ENCODE measurements at regions not wholly inside any gene's neighbourhood (a gene's known extent, or its start where the extent isn't known, plus 50 kb on each side); places are given as distances from the start of the nearest gene placed in this dataset.

DNA sequence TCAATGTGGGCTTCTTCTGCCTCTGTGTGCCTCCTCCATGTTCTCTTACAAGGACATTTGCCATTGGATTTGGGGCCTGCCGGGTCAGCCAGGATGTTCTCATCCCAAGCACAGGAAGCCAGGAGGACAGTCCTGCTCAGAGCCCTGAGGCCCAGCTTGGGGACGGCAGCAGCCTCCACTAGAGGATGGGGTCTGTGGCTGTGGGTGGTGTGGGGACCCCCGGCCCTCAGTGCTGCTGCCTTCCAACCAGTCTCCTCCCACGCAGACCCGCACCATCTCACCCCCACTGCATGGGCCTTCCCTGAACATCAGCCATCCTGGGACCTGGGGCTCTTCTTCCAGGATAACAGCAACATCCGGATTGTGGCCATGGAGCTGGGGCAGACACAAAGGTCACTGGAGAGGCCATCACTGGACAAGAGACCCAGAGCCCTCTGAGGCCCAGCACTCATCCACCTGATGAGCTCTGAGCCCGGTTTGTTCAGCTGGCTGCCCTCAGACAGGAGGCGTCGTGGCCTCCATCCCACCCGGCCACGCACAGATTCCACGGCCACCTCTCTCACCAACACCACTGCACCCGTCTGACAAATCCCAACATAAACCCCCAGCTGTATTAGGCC is 56.5 kb upstream of the C14orf180 start:
- Mint-ChIP-seq H3K9me3 (peaks cover 36% of the 10 kb centered on the region), H3K36me3 (peaks cover 23% of the 10 kb centered on the region), H3K4me1 (no peaks in the 10 kb centered on the region), H3K27ac (no peak overlapping the region), H3K27me3 (ENCODE audit: low read depth) (no peaks in the 10 kb centered on the region; the same call in 1 of the 2 replicates), H3K4me3 (no peak overlapping the region)
- DNase-seq (ENCODE audit: low spot score), result no peak
- no peak for ATAC-seq
- TF ChIP-seq FOXK1 (CRISPR knock-in tag; IDR thresholded peaks at IDR 0.05), result no peak
- TF ChIP-seq, protein P1, sequence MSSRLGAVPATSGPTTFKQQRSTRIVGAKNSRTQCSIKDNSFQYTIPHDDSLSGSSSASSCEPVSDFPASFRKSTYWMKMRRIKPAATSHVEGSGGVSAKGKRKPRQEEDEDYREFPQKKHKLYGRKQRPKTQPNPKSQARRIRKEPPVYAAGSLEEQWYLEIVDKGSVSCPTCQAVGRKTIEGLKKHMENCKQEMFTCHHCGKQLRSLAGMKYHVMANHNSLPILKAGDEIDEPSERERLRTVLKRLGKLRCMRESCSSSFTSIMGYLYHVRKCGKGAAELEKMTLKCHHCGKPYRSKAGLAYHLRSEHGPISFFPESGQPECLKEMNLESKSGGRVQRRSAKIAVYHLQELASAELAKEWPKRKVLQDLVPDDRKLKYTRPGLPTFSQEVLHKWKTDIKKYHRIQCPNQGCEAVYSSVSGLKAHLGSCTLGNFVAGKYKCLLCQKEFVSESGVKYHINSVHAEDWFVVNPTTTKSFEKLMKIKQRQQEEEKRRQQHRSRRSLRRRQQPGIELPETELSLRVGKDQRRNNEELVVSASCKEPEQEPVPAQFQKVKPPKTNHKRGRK (CRISPR knock-in tag; IDR thresholded peaks at IDR 0.05; ENCODE audit: borderline replicate concordance), result no peak
- no peak for TF ChIP-seq ZNF263 (CRISPR knock-in tag; IDR thresholded peaks at IDR 0.05; ENCODE audit: low read depth)
- TF ChIP-seq EMX1 (CRISPR knock-in tag; IDR thresholded peaks at IDR 0.05), result no peak
- no peak for TF ChIP-seq RORB (CRISPR knock-in tag; IDR thresholded peaks at IDR 0.05)
- TF ChIP-seq, protein P2, sequence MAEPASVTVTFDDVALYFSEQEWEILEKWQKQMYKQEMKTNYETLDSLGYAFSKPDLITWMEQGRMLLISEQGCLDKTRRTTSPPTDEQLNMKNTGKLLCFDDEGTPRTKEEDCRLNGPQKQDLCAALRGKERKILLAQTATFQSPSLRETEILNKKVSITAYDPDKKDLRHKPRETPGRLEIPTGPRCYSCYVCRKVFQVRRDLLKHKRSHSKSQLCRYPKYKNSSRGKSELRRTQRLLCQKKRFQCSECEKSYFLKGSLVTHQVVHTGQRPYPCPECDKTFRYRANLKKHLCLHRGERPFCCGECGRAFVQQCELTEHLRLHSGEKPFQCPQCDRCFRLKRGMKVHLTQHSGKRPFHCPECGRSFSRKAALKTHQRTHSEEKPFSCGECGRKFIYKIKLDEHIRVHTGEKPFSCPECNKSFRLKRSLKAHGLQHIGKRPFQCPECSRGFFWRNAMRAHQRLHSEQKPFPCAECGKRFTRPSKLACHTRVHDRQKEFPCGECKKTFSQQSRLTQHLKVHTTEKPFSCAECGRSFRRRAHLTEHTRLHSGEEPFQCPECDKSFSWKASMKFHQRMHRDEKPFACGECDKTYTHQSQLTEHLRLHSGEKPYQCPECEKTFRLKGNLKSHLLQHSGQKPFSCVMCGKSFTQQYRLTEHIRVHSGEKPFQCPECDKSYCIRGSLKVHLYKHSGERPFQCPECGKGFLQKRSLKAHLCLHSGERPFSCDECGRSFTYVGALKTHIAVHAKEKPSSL (CRISPR knock-in tag; conservative IDR thresholded peaks at IDR 0.05), result no peak
- TF ChIP-seq, protein P3, sequence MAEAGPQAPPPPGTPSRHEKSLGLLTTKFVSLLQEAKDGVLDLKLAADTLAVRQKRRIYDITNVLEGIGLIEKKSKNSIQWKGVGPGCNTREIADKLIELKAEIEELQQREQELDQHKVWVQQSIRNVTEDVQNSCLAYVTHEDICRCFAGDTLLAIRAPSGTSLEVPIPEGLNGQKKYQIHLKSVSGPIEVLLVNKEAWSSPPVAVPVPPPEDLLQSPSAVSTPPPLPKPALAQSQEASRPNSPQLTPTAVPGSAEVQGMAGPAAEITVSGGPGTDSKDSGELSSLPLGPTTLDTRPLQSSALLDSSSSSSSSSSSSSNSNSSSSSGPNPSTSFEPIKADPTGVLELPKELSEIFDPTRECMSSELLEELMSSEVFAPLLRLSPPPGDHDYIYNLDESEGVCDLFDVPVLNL (CRISPR knock-in tag; IDR thresholded peaks at IDR 0.05; ENCODE audit: borderline replicate concordance, low read depth), result no peak
- TF ChIP-seq NR2C2 (CRISPR knock-in tag; IDR thresholded peaks at IDR 0.05), result no peak
- TF ChIP-seq, protein P4, sequence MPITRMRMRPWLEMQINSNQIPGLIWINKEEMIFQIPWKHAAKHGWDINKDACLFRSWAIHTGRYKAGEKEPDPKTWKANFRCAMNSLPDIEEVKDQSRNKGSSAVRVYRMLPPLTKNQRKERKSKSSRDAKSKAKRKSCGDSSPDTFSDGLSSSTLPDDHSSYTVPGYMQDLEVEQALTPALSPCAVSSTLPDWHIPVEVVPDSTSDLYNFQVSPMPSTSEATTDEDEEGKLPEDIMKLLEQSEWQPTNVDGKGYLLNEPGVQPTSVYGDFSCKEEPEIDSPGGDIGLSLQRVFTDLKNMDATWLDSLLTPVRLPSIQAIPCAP (CRISPR knock-in tag; IDR thresholded peaks at IDR 0.05), result no peak
- TF ChIP-seq, protein P5, sequence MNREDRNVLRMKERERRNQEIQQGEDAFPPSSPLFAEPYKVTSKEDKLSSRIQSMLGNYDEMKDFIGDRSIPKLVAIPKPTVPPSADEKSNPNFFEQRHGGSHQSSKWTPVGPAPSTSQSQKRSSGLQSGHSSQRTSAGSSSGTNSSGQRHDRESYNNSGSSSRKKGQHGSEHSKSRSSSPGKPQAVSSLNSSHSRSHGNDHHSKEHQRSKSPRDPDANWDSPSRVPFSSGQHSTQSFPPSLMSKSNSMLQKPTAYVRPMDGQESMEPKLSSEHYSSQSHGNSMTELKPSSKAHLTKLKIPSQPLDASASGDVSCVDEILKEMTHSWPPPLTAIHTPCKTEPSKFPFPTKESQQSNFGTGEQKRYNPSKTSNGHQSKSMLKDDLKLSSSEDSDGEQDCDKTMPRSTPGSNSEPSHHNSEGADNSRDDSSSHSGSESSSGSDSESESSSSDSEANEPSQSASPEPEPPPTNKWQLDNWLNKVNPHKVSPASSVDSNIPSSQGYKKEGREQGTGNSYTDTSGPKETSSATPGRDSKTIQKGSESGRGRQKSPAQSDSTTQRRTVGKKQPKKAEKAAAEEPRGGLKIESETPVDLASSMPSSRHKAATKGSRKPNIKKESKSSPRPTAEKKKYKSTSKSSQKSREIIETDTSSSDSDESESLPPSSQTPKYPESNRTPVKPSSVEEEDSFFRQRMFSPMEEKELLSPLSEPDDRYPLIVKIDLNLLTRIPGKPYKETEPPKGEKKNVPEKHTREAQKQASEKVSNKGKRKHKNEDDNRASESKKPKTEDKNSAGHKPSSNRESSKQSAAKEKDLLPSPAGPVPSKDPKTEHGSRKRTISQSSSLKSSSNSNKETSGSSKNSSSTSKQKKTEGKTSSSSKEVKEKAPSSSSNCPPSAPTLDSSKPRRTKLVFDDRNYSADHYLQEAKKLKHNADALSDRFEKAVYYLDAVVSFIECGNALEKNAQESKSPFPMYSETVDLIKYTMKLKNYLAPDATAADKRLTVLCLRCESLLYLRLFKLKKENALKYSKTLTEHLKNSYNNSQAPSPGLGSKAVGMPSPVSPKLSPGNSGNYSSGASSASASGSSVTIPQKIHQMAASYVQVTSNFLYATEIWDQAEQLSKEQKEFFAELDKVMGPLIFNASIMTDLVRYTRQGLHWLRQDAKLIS (CRISPR knock-in tag; IDR thresholded peaks at IDR 0.05; ENCODE audit: borderline replicate concordance), result no peak
- TF ChIP-seq CREM (CRISPR knock-in tag; IDR thresholded peaks at IDR 0.05), result no peak
- TF ChIP-seq KAT7 (CRISPR knock-in tag; IDR thresholded peaks at IDR 0.05; ENCODE audit: borderline replicate concordance), result no peak
- CTCF ChIA-PET, result no interaction called here
- POLR2A ChIA-PET, result no interaction called here

DNA sequence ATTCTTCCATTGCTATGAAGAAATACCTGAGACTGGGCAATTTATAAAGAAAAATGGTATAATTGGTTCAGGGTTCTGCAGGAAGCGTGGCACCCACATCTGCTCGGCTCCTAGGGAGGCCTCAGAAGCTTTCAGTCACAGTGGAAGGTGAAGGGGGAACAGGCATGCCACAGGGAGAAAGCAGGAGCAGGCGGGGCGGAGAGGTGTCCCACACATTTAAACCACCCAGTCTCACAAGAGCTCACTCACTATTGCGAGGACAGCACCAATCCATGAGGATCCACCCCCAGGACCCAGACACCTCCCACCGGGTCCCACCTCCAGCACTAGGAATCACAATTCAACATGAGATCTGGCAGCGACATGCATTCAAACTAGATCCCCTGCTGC is 56.0 kb upstream of the C14orf180 start:
- Mint-ChIP-seq H3K4me3 (no peak overlapping the region), H3K36me3 (peaks cover 27% of the 10 kb centered on the region), H3K4me1 (no peaks in the 10 kb centered on the region), H3K9me3 (peaks cover 40% of the 10 kb centered on the region), H3K27ac (no peak overlapping the region), H3K27me3 (ENCODE audit: low read depth) (no peaks in the 10 kb centered on the region; the same call in 1 of the 2 replicates)
- DNase-seq (ENCODE audit: low spot score) (no peak), ATAC-seq (no peak)
- POLR2A ChIA-PET, result no interaction called here
- TF ChIP-seq, protein P6, sequence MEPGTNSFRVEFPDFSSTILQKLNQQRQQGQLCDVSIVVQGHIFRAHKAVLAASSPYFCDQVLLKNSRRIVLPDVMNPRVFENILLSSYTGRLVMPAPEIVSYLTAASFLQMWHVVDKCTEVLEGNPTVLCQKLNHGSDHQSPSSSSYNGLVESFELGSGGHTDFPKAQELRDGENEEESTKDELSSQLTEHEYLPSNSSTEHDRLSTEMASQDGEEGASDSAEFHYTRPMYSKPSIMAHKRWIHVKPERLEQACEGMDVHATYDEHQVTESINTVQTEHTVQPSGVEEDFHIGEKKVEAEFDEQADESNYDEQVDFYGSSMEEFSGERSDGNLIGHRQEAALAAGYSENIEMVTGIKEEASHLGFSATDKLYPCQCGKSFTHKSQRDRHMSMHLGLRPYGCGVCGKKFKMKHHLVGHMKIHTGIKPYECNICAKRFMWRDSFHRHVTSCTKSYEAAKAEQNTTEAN (CRISPR knock-in tag; IDR thresholded peaks at IDR 0.05), result no peak
- no peak for TF ChIP-seq GRHL2 (CRISPR knock-in tag; IDR thresholded peaks at IDR 0.05; ENCODE audit: insufficient replicate concordance, severe bottlenecking)
- TF ChIP-seq, protein P7, sequence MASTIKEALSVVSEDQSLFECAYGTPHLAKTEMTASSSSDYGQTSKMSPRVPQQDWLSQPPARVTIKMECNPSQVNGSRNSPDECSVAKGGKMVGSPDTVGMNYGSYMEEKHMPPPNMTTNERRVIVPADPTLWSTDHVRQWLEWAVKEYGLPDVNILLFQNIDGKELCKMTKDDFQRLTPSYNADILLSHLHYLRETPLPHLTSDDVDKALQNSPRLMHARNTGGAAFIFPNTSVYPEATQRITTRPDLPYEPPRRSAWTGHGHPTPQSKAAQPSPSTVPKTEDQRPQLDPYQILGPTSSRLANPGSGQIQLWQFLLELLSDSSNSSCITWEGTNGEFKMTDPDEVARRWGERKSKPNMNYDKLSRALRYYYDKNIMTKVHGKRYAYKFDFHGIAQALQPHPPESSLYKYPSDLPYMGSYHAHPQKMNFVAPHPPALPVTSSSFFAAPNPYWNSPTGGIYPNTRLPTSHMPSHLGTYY (CRISPR knock-in tag; IDR thresholded peaks at IDR 0.05), result no peak
- CTCF ChIA-PET, result no interaction called here

Measured in WTC11 (cell line).